ENCODE measurements at regions not wholly inside any gene's neighbourhood (a gene's known extent, or its start where the extent isn't known, plus 50 kb on each side); places are given as distances from the start of the nearest gene placed in this dataset.

DNA sequence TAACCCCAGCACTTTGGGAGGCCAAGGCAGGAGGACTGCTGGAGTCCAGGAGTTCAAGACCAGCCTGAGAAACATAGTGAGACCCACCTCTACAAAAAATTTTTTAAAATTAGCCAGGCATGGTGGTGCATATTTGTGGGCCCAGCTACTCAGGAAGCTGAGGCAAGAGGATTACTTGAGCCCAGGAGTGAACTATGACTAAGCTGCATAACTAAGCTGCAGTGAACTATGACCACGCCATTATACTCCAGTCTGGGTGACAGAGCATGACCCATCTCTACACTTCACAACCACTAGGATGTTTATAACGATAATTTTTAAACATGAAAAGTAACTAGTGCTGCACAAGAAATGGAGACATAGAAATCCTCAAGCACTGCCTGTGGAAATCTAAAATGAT, 352.7 kb upstream of the SGCG start:
- Histone ChIP-seq H3K27me3 (ENCODE audit: control insufficient read depth, extremely low read depth, insufficient read depth, low read length) (no peaks in the 10 kb centered on the region), H3K4me3 (ENCODE audit: control insufficient read depth in 2 of 3, extremely low read depth in 1 of 3, insufficient read depth in 2 of 3, low read depth in 1 of 3, low read length in 3 of 3) (no peak overlapping the region), H2AFZ (ENCODE audit: control insufficient read depth, low read length) (no peak overlapping the region), H3K27ac (ENCODE audit: control insufficient read depth, insufficient read depth, low read length) (no peak overlapping the region), H3K4me1 (ENCODE audit: control insufficient read depth, extremely low read depth, insufficient read depth, low read length) (no peaks in the 10 kb centered on the region), H4K20me1 (ENCODE audit: control insufficient read depth, extremely low read depth, insufficient read depth, low read length) (no peaks in the 10 kb centered on the region), H3K79me2 (ENCODE audit: control insufficient read depth, insufficient read depth, low read length) (no peaks in the 10 kb centered on the region), H3K9me1 (ENCODE audit: control insufficient read depth, extremely low read depth, insufficient read depth, low read length) (no peaks in the 10 kb centered on the region), H3K36me3 (ENCODE audit: control insufficient read depth in 2 of 2, extremely low read depth in 1 of 2, insufficient read depth in 2 of 2, low read length in 2 of 2) (no peaks in the 10 kb centered on the region), H3K4me2 (ENCODE audit: control insufficient read depth, extremely low read depth, insufficient read depth, low read depth, low read length) (no peak overlapping the region), H3K9me3 (ENCODE audit: control insufficient read depth, low read depth, low read length) (no peaks in the 10 kb centered on the region), H3K9ac (ENCODE audit: control insufficient read depth, extremely low read depth, insufficient read depth, low read length) (no peak overlapping the region)
- DNase-seq (ENCODE audit: low read depth, low spot score) (no peak), FAIRE-seq (no peak)
- no peak for TF ChIP-seq EZH2 (IDR thresholded peaks at IDR 0.05; ENCODE audit: low read length)
- no peak for TF ChIP-seq CTCF (optimal IDR thresholded peaks at IDR 0.05 in 1 of 3, IDR thresholded peaks at IDR 0.05 in 1 of 3, conservative IDR thresholded peaks at IDR 0.05 in 1 of 3; ENCODE audit: extremely low read depth in 1 of 3, insufficient read depth in 2 of 3, low read length in 3 of 3)
- dilution Hi-C loops (cut with MboI; ENCODE audit: extremely low pct_ligation_motif_present, low sequenced_read_pairs): no loop called here

GRCh38 chr13:22836475-22836874, 344.3 kb upstream of the SGCG start:
- DNase-seq (ENCODE audit: low read depth, low spot score): no peak
- dilution Hi-C loops (cut with MboI; ENCODE audit: extremely low pct_ligation_motif_present, low sequenced_read_pairs): no loop called here
- no peaks in the 10 kb centered on the region for H3K36me3 ChIP-seq (ENCODE audit: control insufficient read depth in 2 of 2, extremely low read depth in 1 of 2, insufficient read depth in 2 of 2, low read length in 2 of 2)
- FAIRE-seq: no peak
- H3K4me3 ChIP-seq (ENCODE audit: control insufficient read depth in 2 of 3, extremely low read depth in 1 of 3, insufficient read depth in 2 of 3, low read depth in 1 of 3, low read length in 3 of 3): no peak overlapping the region
- TF ChIP-seq CTCF (optimal IDR thresholded peaks at IDR 0.05 in 1 of 3, IDR thresholded peaks at IDR 0.05 in 1 of 3, conservative IDR thresholded peaks at IDR 0.05 in 1 of 3; ENCODE audit: extremely low read depth in 1 of 3, insufficient read depth in 2 of 3, low read length in 3 of 3): no peak
- TF ChIP-seq EZH2 (IDR thresholded peaks at IDR 0.05; ENCODE audit: low read length): no peak
- H4K20me1 ChIP-seq (ENCODE audit: control insufficient read depth, extremely low read depth, insufficient read depth, low read length): no peaks in the 10 kb centered on the region
- H3K27me3 ChIP-seq (ENCODE audit: control insufficient read depth, extremely low read depth, insufficient read depth, low read length): no peaks in the 10 kb centered on the region
- no peak overlapping the region for H3K4me2 ChIP-seq (ENCODE audit: control insufficient read depth, extremely low read depth, insufficient read depth, low read depth, low read length)
- H3K9me1 ChIP-seq (ENCODE audit: control insufficient read depth, extremely low read depth, insufficient read depth, low read length): no peaks in the 10 kb centered on the region
- no peak overlapping the region for H3K9ac ChIP-seq (ENCODE audit: control insufficient read depth, extremely low read depth, insufficient read depth, low read length)
- no peak overlapping the region for H3K27ac ChIP-seq (ENCODE audit: control insufficient read depth, insufficient read depth, low read length)
- H3K9me3 ChIP-seq (ENCODE audit: control insufficient read depth, low read depth, low read length): no peaks in the 10 kb centered on the region
- no peaks in the 10 kb centered on the region for H3K4me1 ChIP-seq (ENCODE audit: control insufficient read depth, extremely low read depth, insufficient read depth, low read length)
- no peak overlapping the region for H2AFZ ChIP-seq (ENCODE audit: control insufficient read depth, low read length)
- H3K79me2 ChIP-seq (ENCODE audit: control insufficient read depth, insufficient read depth, low read length): no peaks in the 10 kb centered on the region

Measured in keratinocyte (primary cell).